Stimulated activated CD4-positive, alpha-beta T cell treated with anti-CD3 and anti-CD28 coated beads, Interleukin-12 subunit alpha, Interleukin-12 subunit beta, amount 100 ng/mL, for 24 hours (primary cell): ENCODE measurements at regions not wholly inside any gene's neighbourhood (a gene's known extent, or its start where the extent isn't known, plus 50 kb on each side); places are given as distances from the start of the nearest gene placed in this dataset.
"Not testable (repeated sequence)": the region's sequence is repeated elsewhere in the genome, so short reads cannot be mapped to it uniquely, and the experiment has no call there.

ENCODE experiments used
- DNase-seq, 2 experiments: peaks; one replicate each; pipeline ENCODE4 v3.0.0-alpha.2; 2020; ENCODE audit warnings: low read depth in 2 of 2

GRCh38 chr3:110886222-110886893, 185.3 kb upstream of the NECTIN3 start:
- DNase-seq, result no peak

GRCh38 chr3:110887176-110887575, 184.4 kb upstream of the NECTIN3 start:
- DNase-seq, result no peak

- not testable (repeated sequence) for DNase-seq
Measured at GRCh38 chr3:110888625-110889375, 182.8 kb upstream of the NECTIN3 start.

- DNase-seq, result not testable (repeated sequence)
Measured at GRCh38 chr3:110889376-110889699, 182.3 kb upstream of the NECTIN3 start.

GRCh38 chr3:110894574-110894973, 177.0 kb upstream of the NECTIN3 start:
- no peak for DNase-seq

- DNase-seq, result no peak
Measured at GRCh38 chr3:110895054-110895453, 176.6 kb upstream of the NECTIN3 start.

- no peak for DNase-seq
Measured at GRCh38 chr3:110897046-110897445, 174.6 kb upstream of the NECTIN3 start.

- DNase-seq, result no peak
Measured at GRCh38 chr3:110900576-110900975, 171.0 kb upstream of the NECTIN3 start.

GRCh38 chr3:110901536-110901935, 170.1 kb upstream of the NECTIN3 start:
- no peak for DNase-seq

- no peak for DNase-seq
Measured at GRCh38 chr3:110902453-110903085, 169.0 kb upstream of the NECTIN3 start.

- no peak for DNase-seq
Measured at GRCh38 chr3:110903771-110904519, 167.7 kb upstream of the NECTIN3 start.

GRCh38 chr3:110904520-110904890, 167.1 kb upstream of the NECTIN3 start:
- DNase-seq, result no peak

- no peak for DNase-seq
Measured at GRCh38 chr3:110905121-110905520, 166.5 kb upstream of the NECTIN3 start.

- no peak for DNase-seq
Measured at GRCh38 chr3:110909839-110910238, 161.8 kb upstream of the NECTIN3 start.

GRCh38 chr3:110910346-110910955, 161.2 kb upstream of the NECTIN3 start:
- DNase-seq, result no peak

- DNase-seq, result no peak
Measured at GRCh38 chr3:110918963-110919362, 152.7 kb upstream of the NECTIN3 start.

- no peak for DNase-seq
Measured at GRCh38 chr3:110925798-110926197, 145.8 kb upstream of the NECTIN3 start.

- DNase-seq, result no peak
Measured at GRCh38 chr3:110928016-110928662, 143.5 kb upstream of the NECTIN3 start.

- DNase-seq, result no peak
Measured at GRCh38 chr3:110929816-110930215, 141.8 kb upstream of the NECTIN3 start.

GRCh38 chr3:110932567-110932966, 139.0 kb upstream of the NECTIN3 start:
- DNase-seq, result no peak

GRCh38 chr3:110933821-110934426, 137.7 kb upstream of the NECTIN3 start:
- no peak for DNase-seq
